H9 (cell line): ENCODE measurements at regions not wholly inside any gene's neighbourhood (a gene's known extent, or its start where the extent isn't known, plus 50 kb on each side); places are given as distances from the start of the nearest gene placed in this dataset.

Source experiments
- DNase-seq: peaks from one replicate; pipeline ENCODE4 v3.0.0-alpha.2; 2017
- H2AFZ ChIP-seq: one replicate; pipeline ENCODE4 v1.6.1; 2013; ENCODE audit warnings: mild to moderate bottlenecking, low read length, control low read depth, moderate library complexity
- H2AK5ac ChIP-seq: 2 replicates; pipeline ENCODE4 v1.6.1; 2013; ENCODE audit warnings: low read length, control low read depth, mixed read lengths; ENCODE audit not compliant: insufficient read length
- H2BK120ac ChIP-seq: one replicate; pipeline ENCODE4 v1.6.1; 2013; ENCODE audit warnings: low read depth, mild to moderate bottlenecking, low read length, control low read depth, inconsistent platforms; ENCODE audit not compliant: poor library complexity, severe bottlenecking
- H2BK12ac ChIP-seq: 2 replicates; pipeline ENCODE4 v1.6.1; 2013; ENCODE audit warnings: low read length, control low read depth, mixed read lengths, low read depth; ENCODE audit not compliant: insufficient read length
- H2BK15ac ChIP-seq: 2 replicates; pipeline ENCODE4 v1.6.1; 2013; ENCODE audit warnings: low read depth, low read length, control low read depth
- H2BK20ac ChIP-seq: one replicate; pipeline ENCODE4 v1.6.1; 2013; ENCODE audit warnings: low read depth, mild to moderate bottlenecking, low read length, control low read depth, inconsistent platforms; ENCODE audit not compliant: poor library complexity, severe bottlenecking
- H2BK5ac ChIP-seq: 2 replicates; pipeline ENCODE4 v1.6.1; 2013; ENCODE audit warnings: low read length, control low read depth, mixed read lengths; ENCODE audit not compliant: insufficient read length
- H3K14ac ChIP-seq: 2 replicates; pipeline ENCODE4 v1.6.1; 2013; ENCODE audit warnings: low read length, control low read depth; ENCODE audit not compliant: insufficient read depth
- H3K18ac ChIP-seq: 2 replicates; pipeline ENCODE4 v1.6.1; 2013; ENCODE audit warnings: low read depth, mild to moderate bottlenecking, mixed read lengths, low read length, control low read depth; ENCODE audit not compliant: insufficient read length
- H3K23ac ChIP-seq: 2 replicates; pipeline ENCODE4 v1.6.1; 2013; ENCODE audit warnings: low read length, control low read depth, mixed read lengths, low read depth; ENCODE audit not compliant: insufficient read length
- H3K23me2 ChIP-seq: 2 replicates; pipeline ENCODE4 v1.6.1; 2013; ENCODE audit warnings: low read depth, mild to moderate bottlenecking, mixed read lengths, low read length, control low read depth; ENCODE audit not compliant: insufficient read length, poor library complexity, severe bottlenecking
- H3K27ac ChIP-seq: 2 replicates; pipeline ENCODE4 v1.5.1; 2013; ENCODE audit warnings: low read length, control low read depth, mixed read lengths, low read depth; ENCODE audit not compliant: insufficient read length
- H3K27me3 ChIP-seq: 2 replicates; pipeline ENCODE4 v1.6.1; 2013; ENCODE audit warnings: low read length, control low read depth, inconsistent platforms; ENCODE audit not compliant: insufficient read depth
- H3K4ac ChIP-seq: 2 replicates; pipeline ENCODE4 v1.6.1; 2013; ENCODE audit warnings: low read depth, mild to moderate bottlenecking, control low read depth, inconsistent platforms, low read length, moderate library complexity
- H3K4me1 ChIP-seq: 2 replicates; pipeline ENCODE4 v1.6.1; 2013; ENCODE audit warnings: low read length, control low read depth, inconsistent platforms; ENCODE audit not compliant: insufficient read depth
- H3K4me2 ChIP-seq: 2 replicates; pipeline ENCODE4 v1.6.1; 2013; ENCODE audit warnings: low read length, control low read depth, mixed read lengths; ENCODE audit not compliant: insufficient read length, insufficient read depth
- H3K56ac ChIP-seq: 2 replicates; pipeline ENCODE4 v1.6.1; 2013; ENCODE audit warnings: low read depth, mild to moderate bottlenecking, mixed read lengths, low read length, control low read depth; ENCODE audit not compliant: insufficient read length
- H3K79me1 ChIP-seq: 2 replicates; pipeline ENCODE4 v1.6.1; 2013; ENCODE audit warnings: low read depth, mild to moderate bottlenecking, moderate library complexity, low read length, control low read depth, inconsistent platforms; ENCODE audit not compliant: insufficient read depth, poor library complexity, severe bottlenecking
- H3K79me2 ChIP-seq: 2 replicates; pipeline ENCODE4 v1.6.1; 2013; ENCODE audit warnings: low read length, control low read depth, inconsistent platforms; ENCODE audit not compliant: insufficient read depth
- H3K9ac ChIP-seq: 2 replicates; pipeline ENCODE4 v1.6.1; 2013; ENCODE audit warnings: low read length, control low read depth, mixed read lengths; ENCODE audit not compliant: insufficient read length; ENCODE audit errors: extremely low read depth
- H3K9me3 ChIP-seq: one replicate; pipeline ENCODE4 v1.6.1; 2013; ENCODE audit warnings: low read depth, low read length, inconsistent platforms; ENCODE audit not compliant: control insufficient read depth
- H3T11ph ChIP-seq: one replicate; pipeline ENCODE4 v1.6.1; 2013; ENCODE audit warnings: mild to moderate bottlenecking, low read length, control low read depth, inconsistent platforms
- H4K20me1 ChIP-seq: one replicate; pipeline ENCODE4 v1.6.1; 2013; ENCODE audit not compliant: control insufficient read depth, insufficient read length, insufficient read depth
- H4K5ac ChIP-seq: 2 replicates; pipeline ENCODE4 v1.6.1; 2013; ENCODE audit warnings: low read depth, mild to moderate bottlenecking, mixed read lengths, low read length, control low read depth; ENCODE audit not compliant: insufficient read length
- H4K8ac ChIP-seq: replicated peaks from 2 replicates; pipeline ENCODE4 v1.6.1; 2013; ENCODE audit warnings: low read length, control low read depth, mixed read lengths, low read depth; ENCODE audit not compliant: insufficient read length
- H4K91ac ChIP-seq: 2 replicates; pipeline ENCODE4 v1.6.1; 2013; ENCODE audit warnings: low read depth, mild to moderate bottlenecking, moderate library complexity, mixed read lengths, low read length, control low read depth; ENCODE audit not compliant: insufficient read length
- H3K27ac Mint-ChIP-seq, 3 experiments: 2 replicates in 2 of 3; 3 replicates in 1 of 3; pipeline ENCODE4 v1.8.0; 2020 to 2021; ENCODE audit warnings: mixed read lengths in 3 of 3, mild to moderate bottlenecking in 1 of 3, moderate library complexity in 1 of 3
- H3K27me3 Mint-ChIP-seq: 2 replicates; pipeline ENCODE4 v1.8.0; 2021; ENCODE audit warnings: low read depth, mild to moderate bottlenecking, moderate library complexity, mixed read lengths
- H3K36me3 Mint-ChIP-seq, 3 experiments: 2 replicates in 2 of 3; 3 replicates in 1 of 3; pipeline ENCODE4 v1.8.0; 2020 to 2021; ENCODE audit warnings: low read depth in 3 of 3, mixed read lengths in 3 of 3; ENCODE audit not compliant: insufficient read depth in 1 of 3
- H3K4me1 Mint-ChIP-seq, 2 experiments: 2 replicates each; pipeline ENCODE4 v1.8.0; 2020; ENCODE audit warnings: mixed read lengths in 2 of 2
- H3K4me3 Mint-ChIP-seq, 2 experiments: 2 replicates in 1 of 2; 3 replicates in 1 of 2; pipeline ENCODE4 v1.8.0; 2020 to 2021; ENCODE audit warnings: mild to moderate bottlenecking in 2 of 2, mixed read lengths in 2 of 2, moderate library complexity in 1 of 2
- H3K9me3 Mint-ChIP-seq, 2 experiments: 2 replicates in 1 of 2; 3 replicates in 1 of 2; pipeline ENCODE4 v1.8.0; 2020; ENCODE audit warnings: mild to moderate bottlenecking in 2 of 2, mixed read lengths in 2 of 2, moderate library complexity in 1 of 2
- CTCF ChIP-seq: fragments of 200-600 bp; sonication (generic); conservative IDR thresholded peaks from 3 replicates; pipeline ENCODE4 v1.8.0; 2021; ENCODE audit warnings: antibody characterized with exemption, mild to moderate bottlenecking
- WGBS: extraction: QIAGEN DNeasy Blood & Tissue Kit; methylation state at CpG from one replicate; pipeline ENCODE4 v1.1.7; 2013; ENCODE audit warnings: missing lambda C conversion rate, low lambda C conversion rate, mixed read lengths; ENCODE audit not compliant: insufficient read length; ENCODE audit errors: extremely low coverage; 5-methylcytosine and 5-hydroxymethylcytosine counted together

GRCh38 chr16:26214581-26215174 is 522.9 kb downstream of the HS3ST4 start:
- Histone ChIP-seq H4K5ac (no peak overlapping the region), H2BK15ac (no peak overlapping the region), H4K8ac (no peak overlapping the region), H3K27ac (no peak overlapping the region), H3T11ph (no peak overlapping the region), H3K4me2 (no peak overlapping the region), H2BK5ac (no peak overlapping the region), H2BK12ac (no peak overlapping the region), H4K20me1 (no peaks in the 10 kb centered on the region), H3K4me1 (peaks cover 13% of the 10 kb centered on the region), H2BK20ac (no peak overlapping the region), H3K4ac (no peak overlapping the region), H3K56ac (no peak overlapping the region), H3K14ac (no peak overlapping the region), H3K9me3 (no peaks in the 10 kb centered on the region), H2AFZ (no peak overlapping the region), H2AK5ac (no peak overlapping the region), H4K91ac (no peak overlapping the region), H3K79me1 (no peaks in the 10 kb centered on the region), H3K27me3 (no peaks in the 10 kb centered on the region), H3K79me2 (no peaks in the 10 kb centered on the region), H3K23me2 (no peaks in the 10 kb centered on the region), H3K23ac (no peak overlapping the region), H3K18ac (no peak overlapping the region), H3K9ac (no peak overlapping the region), H2BK120ac (no peak overlapping the region)
- Mint-ChIP-seq H3K27me3 (no peaks in the 10 kb centered on the region), H3K36me3 (peaks cover 0 to 4% (median 0%) of the 10 kb centered on the region in 3 experiments; a peak in 1 of 7 replicates), H3K9me3 (peaks cover 2 to 6% of the 10 kb centered on the region in 2 experiments; a peak in 3 of 5 replicates), H3K4me3 (no peak overlapping the region), H3K27ac (no peak overlapping the region; a peak in 1 of 7 replicates), H3K4me1 (peaks cover 49 to 57% of the 10 kb centered on the region in 2 experiments)
- no CpG with 5 or more reads among the region's 9 CpGs for WGBS
- TF ChIP-seq CTCF = no peak
- no peak for DNase-seq
